GM19468 (cell line): ENCODE measurements at regions not wholly inside any gene's neighbourhood (a gene's known extent, or its start where the extent isn't known, plus 50 kb on each side); places are given as distances from the start of the nearest gene placed in this dataset.
"Not testable (repeated sequence)": the region's sequence is repeated elsewhere in the genome, so short reads cannot be mapped to it uniquely, and the experiment has no call there.

Experiments
- ATAC-seq: cut with Tn5 transposase; IDR thresholded peaks from one replicate; pipeline ENCODE4 v1.9.1; 2021; ENCODE audit warnings: mild to moderate bottlenecking, moderate library complexity, moderate number of reproducible peaks; ENCODE audit not compliant: unreplicated experiment; ENCODE audit errors: extremely low read depth

DNA sequence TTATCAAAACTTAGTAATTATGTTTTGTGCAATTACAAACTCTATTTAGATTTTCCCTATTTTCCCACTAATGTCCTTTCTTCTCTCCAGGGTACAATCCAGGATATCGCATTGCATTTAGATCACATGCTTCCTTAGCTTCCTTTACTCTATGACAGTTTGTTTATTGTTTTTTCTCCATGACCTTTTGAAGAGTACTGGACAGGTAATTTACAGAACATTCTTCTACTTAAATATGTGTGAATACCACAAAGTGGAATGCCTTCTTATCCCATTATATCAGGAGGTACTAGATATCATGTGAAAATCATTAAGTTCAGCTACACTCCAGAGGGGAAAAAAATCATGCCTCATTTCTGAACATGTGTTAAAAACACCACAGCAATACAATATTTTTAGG, 776.6 kb upstream of the CDH9 start:
- no peak for ATAC-seq

DNA sequence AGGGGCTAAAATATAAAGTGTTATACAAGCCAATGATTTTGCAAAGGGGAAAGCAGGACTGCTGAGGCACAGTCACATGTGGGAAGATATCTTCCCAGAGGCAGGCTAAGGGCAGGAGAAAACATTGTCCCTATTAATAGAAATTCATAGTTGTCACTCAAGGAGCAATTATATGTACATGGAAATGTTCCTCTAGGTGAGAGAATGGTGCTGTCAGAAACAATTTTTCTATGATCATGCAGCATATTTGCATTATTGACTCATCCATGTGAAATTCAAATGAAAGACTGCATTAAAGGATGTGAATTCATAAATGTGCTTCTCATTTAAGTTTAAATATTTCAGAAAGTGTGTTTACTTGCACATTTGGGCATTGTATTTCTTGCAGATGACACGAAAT, 775.9 kb upstream of the CDH9 start:
- ATAC-seq, result no peak

DNA sequence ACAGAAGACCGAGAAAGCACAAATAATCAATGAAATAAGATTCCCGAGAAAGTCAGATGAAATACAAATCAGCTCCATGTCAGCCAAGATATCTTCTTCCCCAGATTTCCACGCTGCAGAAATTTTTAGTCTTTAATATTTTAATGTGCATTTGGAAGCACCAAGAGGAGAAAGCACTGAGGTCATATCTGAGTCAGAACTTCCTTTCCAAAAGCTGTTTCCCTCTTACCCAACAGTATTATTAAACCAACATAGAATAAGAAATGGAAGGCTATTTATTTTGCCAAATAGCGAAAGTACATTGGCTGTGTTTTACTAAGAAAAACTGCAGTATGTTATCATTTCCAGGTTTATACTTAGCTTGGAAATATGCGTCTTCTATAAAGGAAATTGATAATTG, 772.1 kb upstream of the CDH9 start:
- no peak for ATAC-seq

DNA sequence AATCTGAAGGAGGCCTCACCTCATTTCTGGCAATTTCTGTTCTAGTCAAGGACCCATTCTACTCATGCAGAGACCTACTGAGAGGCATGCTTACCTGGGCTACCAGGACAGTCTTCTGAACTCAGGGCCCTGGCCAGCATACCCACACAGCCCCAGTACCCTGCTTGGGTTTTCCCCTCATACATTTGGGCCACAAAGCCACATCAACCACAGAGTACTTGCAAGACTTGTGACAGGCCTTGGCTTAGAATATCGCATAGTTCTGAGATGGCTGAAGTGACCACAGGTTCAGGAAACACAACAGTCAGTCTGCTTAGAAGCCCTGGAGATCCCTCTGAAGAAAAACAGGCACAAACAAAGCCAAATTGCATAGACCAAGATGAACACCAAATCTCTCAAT, 758.8 kb upstream of the CDH9 start:
- ATAC-seq, result no peak

- ATAC-seq, result no peak
Measured at GRCh38 chr5:27788184-27788583, 749.8 kb upstream of the CDH9 start.

DNA sequence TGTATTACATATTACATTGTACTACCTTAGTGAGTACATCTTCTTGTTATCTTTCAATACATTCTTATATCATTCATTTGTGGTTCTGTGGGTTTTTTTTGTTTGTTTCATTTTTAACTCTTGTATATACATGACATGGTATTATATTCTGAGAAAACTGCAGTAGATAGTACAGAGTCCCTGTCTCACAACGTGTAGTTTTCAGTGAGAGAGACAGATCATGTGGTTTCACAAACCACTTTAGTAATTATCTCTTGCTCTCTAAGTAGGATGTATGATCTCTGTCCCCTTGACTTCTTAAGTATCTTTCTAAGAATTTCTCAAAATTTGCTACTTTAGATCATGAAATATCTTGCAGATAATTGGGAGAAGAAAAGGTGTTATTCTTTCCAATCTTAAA, 745.9 kb upstream of the CDH9 start:
- no peak for ATAC-seq

- ATAC-seq, result no peak
Measured at GRCh38 chr5:27778121-27778520, 739.7 kb upstream of the CDH9 start.

DNA sequence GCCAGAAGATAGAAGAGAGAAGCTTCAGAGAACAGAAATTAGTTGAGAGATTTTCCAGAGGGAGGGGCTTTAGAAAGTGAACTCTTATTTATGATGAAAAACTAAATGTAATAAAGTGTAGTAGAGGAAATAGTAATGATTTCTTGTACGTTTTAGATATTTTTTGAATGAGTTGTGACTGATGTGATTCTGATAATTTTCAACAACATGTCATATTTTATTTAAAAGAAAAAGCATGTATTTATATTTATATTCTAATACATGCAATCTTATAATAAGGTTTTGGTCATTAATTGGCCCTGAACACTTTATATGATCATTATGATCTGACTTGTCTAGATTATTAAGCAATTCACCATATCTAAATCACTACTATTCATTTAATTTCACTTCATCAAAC, 735.2 kb upstream of the CDH9 start:
- no peak for ATAC-seq

DNA sequence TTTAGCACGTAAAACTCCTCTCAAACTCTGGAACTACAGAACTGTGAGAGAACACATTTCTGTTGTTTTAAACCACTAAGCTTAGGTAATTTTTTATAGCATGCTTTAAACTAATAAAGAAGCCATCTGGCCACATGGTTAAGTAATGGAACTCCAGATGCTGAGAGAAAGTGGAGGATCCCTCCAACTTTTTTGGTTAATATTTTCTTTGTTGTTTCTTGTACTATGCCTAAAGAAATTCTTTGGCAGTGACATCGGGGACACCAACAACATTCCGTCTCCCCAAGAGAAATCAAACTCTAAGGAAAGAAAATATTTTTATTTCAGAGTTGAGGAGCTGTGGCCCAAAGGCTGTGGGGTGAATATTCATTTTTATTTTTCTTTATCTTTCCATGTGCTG, 734.8 kb upstream of the CDH9 start:
- ATAC-seq, result no peak

DNA sequence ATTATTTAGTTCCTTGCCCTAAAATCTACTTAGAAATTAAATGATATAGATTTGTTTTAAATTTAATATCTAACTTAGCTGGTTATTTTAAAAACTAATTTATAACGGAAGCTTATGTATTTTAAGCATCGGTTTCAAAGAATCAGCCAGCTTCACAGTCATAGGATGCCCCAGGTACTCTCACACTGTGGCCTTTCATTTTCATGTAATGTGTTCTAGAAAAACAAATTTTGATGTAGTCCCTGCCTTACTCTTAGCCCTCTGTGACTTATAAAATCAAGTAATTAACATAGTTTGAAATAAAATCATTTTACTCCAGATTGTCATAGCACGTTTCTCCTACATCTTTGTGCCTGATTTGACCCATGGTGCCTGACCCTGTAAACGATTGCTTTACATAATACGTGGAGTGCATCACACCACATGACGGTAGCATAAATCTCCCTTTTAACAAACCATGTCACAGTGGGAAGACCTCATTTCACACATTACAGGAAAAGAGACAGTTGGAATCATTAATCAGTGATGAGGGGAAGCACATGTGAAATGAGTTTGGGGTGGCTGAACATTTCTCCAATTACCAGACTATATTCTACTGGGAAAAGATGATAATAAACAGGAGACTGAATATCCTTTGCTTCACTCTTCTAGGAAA, 731.5 kb upstream of the CDH9 start:
- no peak for ATAC-seq

DNA sequence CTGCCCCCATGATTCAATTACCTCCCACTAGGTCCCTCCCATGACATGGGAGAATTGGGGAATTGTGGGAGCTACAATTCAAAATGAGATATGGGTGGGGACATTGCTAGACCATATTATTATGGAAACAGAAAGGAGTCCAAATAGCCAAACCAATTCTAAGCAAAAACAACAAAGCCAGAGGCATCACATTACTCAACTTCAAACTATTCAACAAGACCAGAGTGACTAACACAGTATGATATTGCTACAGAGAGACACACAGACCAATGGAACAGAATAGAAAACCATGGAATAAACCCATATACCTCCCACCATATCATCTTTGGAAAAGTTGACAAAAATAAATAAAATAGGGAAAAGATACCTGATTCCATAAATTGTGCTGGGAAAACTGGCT, 710.5 kb upstream of the CDH9 start:
- ATAC-seq, result no peak

- not testable (repeated sequence) for ATAC-seq
Measured at GRCh38 chr5:27743383-27743979, 705.1 kb upstream of the CDH9 start.

- ATAC-seq, result no peak
Measured at GRCh38 chr5:27742805-27743204, 704.4 kb upstream of the CDH9 start.

- ATAC-seq, result no peak
Measured at GRCh38 chr5:27734838-27735237, 696.5 kb upstream of the CDH9 start.

- ATAC-seq, result no peak
Measured at GRCh38 chr5:27733237-27733636, 694.9 kb upstream of the CDH9 start.

GRCh38 chr5:27727254-27727653, 688.9 kb upstream of the CDH9 start:
- no peak for ATAC-seq

DNA sequence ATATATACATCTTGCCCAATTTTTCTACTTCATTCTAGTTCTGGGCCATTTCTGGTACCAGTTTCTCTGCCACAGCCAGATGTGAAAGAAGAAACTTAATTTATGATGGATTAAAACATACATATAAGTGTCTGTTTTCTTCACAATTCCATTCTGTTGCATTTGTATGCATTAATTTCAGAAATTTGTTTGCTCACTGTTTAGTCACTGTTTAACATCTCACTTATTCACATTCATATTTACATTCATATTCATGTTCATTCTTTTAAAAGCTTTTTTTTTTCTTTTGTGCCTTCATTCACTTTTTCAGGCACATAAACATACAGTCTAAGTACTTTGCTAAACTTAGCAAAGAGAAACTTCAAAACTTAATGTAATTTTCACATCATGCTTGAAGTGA, 684.0 kb upstream of the CDH9 start:
- ATAC-seq, result no peak

GRCh38 chr5:27708534-27708933, 670.1 kb upstream of the CDH9 start:
- no peak for ATAC-seq

GRCh38 chr5:27706832-27707231, 668.4 kb upstream of the CDH9 start:
- no peak for ATAC-seq

- no peak for ATAC-seq
Measured at GRCh38 chr5:27705661-27706060, 667.3 kb upstream of the CDH9 start.

GRCh38 chr5:27701931-27702903, 663.8 kb upstream of the CDH9 start:
- ATAC-seq, result no peak
